ENCODE measurements at regions not wholly inside any gene's neighbourhood (a gene's known extent, or its start where the extent isn't known, plus 50 kb on each side); places are given as distances from the start of the nearest gene placed in this dataset.

- Histone ChIP-seq H4K5ac (ENCODE audit: low read depth, low read length) (no peak overlapping the region), H4K91ac (ENCODE audit: insufficient read depth, low read depth, low read length) (no peak overlapping the region), H3K4me3 (ENCODE audit: insufficient read depth, low read depth, low read length) (no peak overlapping the region), H3K4me1 (ENCODE audit: control insufficient read depth, insufficient read depth, low read length) (no peaks in the 10 kb centered on the region), H3K79me1 (ENCODE audit: low read depth in 1 of 2, low read length in 2 of 2) (no peaks in the 10 kb centered on the region), H3K9ac (ENCODE audit: low read depth, low read length) (no peak overlapping the region), H3K9me1 (ENCODE audit: insufficient read depth, low read length) (no peaks in the 10 kb centered on the region), H2AK9ac (replicated peaks; ENCODE audit: low read depth, low read length, poor library complexity) (no peak overlapping the region), H2AK5ac (ENCODE audit: low read depth, low read length) (no peak overlapping the region), H3K27me3 (ENCODE audit: control insufficient read depth, insufficient read depth, low read length) (peaks cover 9% of the 10 kb centered on the region), H4K8ac (ENCODE audit: low read depth in 2 of 2, low read length in 2 of 2) (no peak overlapping the region), H2BK20ac (ENCODE audit: low read depth, low read length) (no peak overlapping the region), H3K27ac (ENCODE audit: insufficient read depth, low read length) (no peak overlapping the region), H3K9me3 (ENCODE audit: control insufficient read depth, insufficient read depth, low read length) (no peaks in the 10 kb centered on the region), H2AFZ (replicated peaks; ENCODE audit: low read length, poor library complexity) (no peak overlapping the region), H2BK5ac (ENCODE audit: low read depth, low read length, poor library complexity, severe bottlenecking) (no peak overlapping the region), H3K23ac (ENCODE audit: low read depth, low read length) (no peak overlapping the region), H3K56ac (ENCODE audit: extremely low read depth, insufficient read depth, low read length) (no peak overlapping the region), H3K4me2 (ENCODE audit: low read depth, low read length) (no peak overlapping the region), H3K18ac (ENCODE audit: low read depth, low read length) (no peak overlapping the region), H3K36me3 (ENCODE audit: control insufficient read depth, insufficient read depth, low read length) (no peaks in the 10 kb centered on the region), H3K4ac (ENCODE audit: low read depth, low read length) (no peak overlapping the region), H2BK120ac (ENCODE audit: low read depth, low read length) (no peak overlapping the region), H4K20me1 (ENCODE audit: insufficient read depth, low read length) (no peaks in the 10 kb centered on the region; the same call in 1 of the 2 replicates), H2BK15ac (ENCODE audit: low read depth, low read length) (no peak overlapping the region), H3K14ac (replicated peaks; ENCODE audit: low read depth, low read length) (no peak overlapping the region)
- in situ Hi-C loops (cut with MboI; ENCODE audit: low sequenced_read_pairs) = no loop called here
- POLR2A ChIA-PET (ENCODE audit: unreplicated experiment) = no interaction called here
- TF ChIP-seq MXI1 (IDR thresholded peaks at IDR 0.05; ENCODE audit: borderline replicate concordance, low read depth, low read length) (no peak), RFX5 (IDR thresholded peaks at IDR 0.05; ENCODE audit: low read depth, low read length) (no peak), MAZ (IDR thresholded peaks at IDR 0.05; ENCODE audit: borderline replicate concordance, low read depth, low read length) (no peak)
- no peak for ATAC-seq (ENCODE audit: low read depth)
- CTCF ChIA-PET = no interaction called here
- dilution Hi-C loops (cut with HindIII; ENCODE audit: low sequenced_read_pairs, unreplicated experiment) = no loop called here
- DNase-seq = no peak
- no TSS peak for BruUV-seq (replicated peaks)
- WGBS, 2 experiments (ENCODE audit: extremely low coverage in 2 of 2, insufficient read length in 1 of 2) = 33% methylated on average over 3 of the region's 13 CpGs; no CpG with 5 or more reads in 1 of the 2 experiments
- intact Hi-C loops (cut with micrococcal nuclease) = no loop called here
Measured at GRCh38 chr1:36643371-36644270, 160.9 kb upstream of the CSF3R start.

Data from IMR-90 (cell line).